ENCODE measurements at regions not wholly inside any gene's neighbourhood (a gene's known extent, or its start where the extent isn't known, plus 50 kb on each side); places are given as distances from the start of the nearest gene placed in this dataset.

- no peak overlapping the region for H2BK5ac ChIP-seq (ENCODE audit: insufficient read length, low read length)
- TF ChIP-seq CTCF (conservative IDR thresholded peaks at IDR 0.05), result peak; percentile 78
- H3K79me1 ChIP-seq (ENCODE audit: insufficient read depth, low read depth, low read length, poor library complexity, severe bottlenecking), result no peaks in the 10 kb centered on the region
- H3K27me3 ChIP-seq (ENCODE audit: insufficient read depth, low read length), result no peaks in the 10 kb centered on the region
- Mint-ChIP-seq H3K36me3 (ENCODE audit: insufficient read depth in 1 of 3, low read depth in 3 of 3) (no peaks in the 10 kb centered on the region), H3K27me3 (ENCODE audit: low read depth) (no peaks in the 10 kb centered on the region), H3K9me3 (peaks cover 0 to 3% of the 10 kb centered on the region in 2 experiments; a peak in 1 of 5 replicates), H3K27ac (no peak overlapping the region), H3K4me3 (no peak overlapping the region), H3K4me1 (no peaks in the 10 kb centered on the region)
- H4K91ac ChIP-seq (ENCODE audit: insufficient read length, low read depth, low read length), result no peak overlapping the region
- H3K4me2 ChIP-seq (ENCODE audit: insufficient read depth, insufficient read length, low read length), result no peak overlapping the region
- H3K79me2 ChIP-seq (ENCODE audit: insufficient read depth, low read length), result no peaks in the 10 kb centered on the region
- no peak overlapping the region for H2BK120ac ChIP-seq (ENCODE audit: low read depth, low read length, poor library complexity, severe bottlenecking)
- H3K18ac ChIP-seq (ENCODE audit: insufficient read length, low read depth, low read length), result no peak overlapping the region
- no peak overlapping the region for H2AFZ ChIP-seq (ENCODE audit: low read length)
- no peak overlapping the region for H2AK5ac ChIP-seq (ENCODE audit: insufficient read length, low read length)
- no peak overlapping the region for H3K14ac ChIP-seq (ENCODE audit: insufficient read depth, low read length)
- H3K9me3 ChIP-seq (ENCODE audit: control insufficient read depth, low read depth, low read length), result no peaks in the 10 kb centered on the region
- no peak overlapping the region for H3K4ac ChIP-seq (ENCODE audit: low read depth, low read length)
- no peak overlapping the region for H3K56ac ChIP-seq (ENCODE audit: insufficient read length, low read depth, low read length)
- no peak overlapping the region for H2BK12ac ChIP-seq (ENCODE audit: insufficient read length, low read depth, low read length)
- no peaks in the 10 kb centered on the region for H3K23me2 ChIP-seq (ENCODE audit: insufficient read length, low read depth, low read length, poor library complexity, severe bottlenecking)
- no peak overlapping the region for H3T11ph ChIP-seq (ENCODE audit: low read length)
- no peak overlapping the region for H4K8ac ChIP-seq (replicated peaks; ENCODE audit: insufficient read length, low read depth, low read length)
- no peak overlapping the region for H3K9ac ChIP-seq (ENCODE audit: extremely low read depth, insufficient read length, low read length)
- peak; percentile 57 for DNase-seq
- no peak overlapping the region for H2BK15ac ChIP-seq (ENCODE audit: low read depth, low read length)
- no peak overlapping the region for H3K23ac ChIP-seq (ENCODE audit: insufficient read length, low read depth, low read length)
- H2BK20ac ChIP-seq (ENCODE audit: low read depth, low read length, poor library complexity, severe bottlenecking), result no peak overlapping the region
- H4K5ac ChIP-seq (ENCODE audit: insufficient read length, low read depth, low read length), result no peak overlapping the region
- no peaks in the 10 kb centered on the region for H3K4me1 ChIP-seq (ENCODE audit: insufficient read depth, low read length)
- no CpG with 5 or more reads among the region's 2 CpGs for WGBS (ENCODE audit: extremely low coverage, insufficient read length, low lambda C conversion rate)
- H4K20me1 ChIP-seq (ENCODE audit: control insufficient read depth, insufficient read depth, insufficient read length), result no peaks in the 10 kb centered on the region
- no peak overlapping the region for H3K27ac ChIP-seq (ENCODE audit: insufficient read length, low read depth, low read length)
Measured at GRCh38 chr12:74317078-74317601, 220.5 kb upstream of the ATXN7L3B start.

Data from H9 (cell line).